ENCODE measurements at regions not wholly inside any gene's neighbourhood (a gene's known extent, or its start where the extent isn't known, plus 50 kb on each side); places are given as distances from the start of the nearest gene placed in this dataset.

GRCh38 chr5:167348251-167348926 lies 943.1 kb upstream of the WWC1 start:
- TF ChIP-seq CTCF (IDR thresholded peaks at IDR 0.05; ENCODE audit: extremely low read depth, missing control alignments): no peak
- no peak for DNase-seq (ENCODE audit: low spot score)

- no peak for DNase-seq (ENCODE audit: low spot score)
- no peak for TF ChIP-seq CTCF (IDR thresholded peaks at IDR 0.05; ENCODE audit: extremely low read depth, missing control alignments)
Observed at GRCh38 chr5:167348980-167349379, 942.5 kb upstream of the WWC1 start.

DNA sequence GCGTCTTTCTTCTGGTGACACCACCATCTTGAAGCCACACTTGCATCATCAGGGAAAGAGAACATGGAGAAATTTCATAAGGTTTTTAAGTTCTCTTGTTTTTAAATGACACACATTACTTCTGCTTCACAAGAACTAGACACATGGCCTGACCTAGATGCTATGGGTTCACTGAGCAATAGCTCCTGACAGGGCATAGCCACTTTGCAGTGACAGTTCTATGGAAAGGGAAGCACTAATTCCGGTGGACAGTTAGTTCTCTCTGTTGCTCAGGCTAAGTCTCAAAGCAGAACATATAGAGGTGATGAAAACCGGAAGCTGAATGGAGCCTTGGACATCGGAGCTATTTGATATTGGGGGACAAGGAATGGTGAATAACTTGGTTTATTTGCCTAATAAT lies 940.1 kb upstream of the WWC1 start:
- TF ChIP-seq CTCF (IDR thresholded peaks at IDR 0.05; ENCODE audit: extremely low read depth, missing control alignments): no peak
- DNase-seq (ENCODE audit: low spot score): no peak

GRCh38 chr5:167352801-167353200 lies 938.6 kb upstream of the WWC1 start:
- TF ChIP-seq CTCF (IDR thresholded peaks at IDR 0.05; ENCODE audit: extremely low read depth, missing control alignments): no peak
- DNase-seq (ENCODE audit: low spot score): no peak

DNA sequence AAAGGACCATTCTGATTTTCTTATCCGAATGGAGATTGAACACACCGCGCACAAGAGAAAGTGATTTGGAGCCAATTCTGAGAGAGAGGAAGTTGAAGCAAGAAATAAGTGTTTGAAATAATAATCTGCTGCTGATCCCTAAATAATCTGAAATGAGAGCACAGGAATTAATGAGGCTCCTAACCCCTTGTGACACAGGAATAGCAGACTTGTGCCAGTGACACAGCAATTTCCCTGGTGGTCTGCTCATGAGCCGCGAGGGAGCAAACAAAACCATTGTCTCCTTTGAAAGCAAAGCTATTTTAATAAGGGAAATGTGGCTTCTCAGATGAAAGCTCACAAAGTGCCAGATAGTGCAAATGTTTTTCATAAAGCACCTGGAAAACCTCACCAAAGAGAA lies 936.1 kb upstream of the WWC1 start:
- DNase-seq (ENCODE audit: low spot score): no peak
- TF ChIP-seq CTCF (IDR thresholded peaks at IDR 0.05; ENCODE audit: extremely low read depth, missing control alignments): no peak

DNA sequence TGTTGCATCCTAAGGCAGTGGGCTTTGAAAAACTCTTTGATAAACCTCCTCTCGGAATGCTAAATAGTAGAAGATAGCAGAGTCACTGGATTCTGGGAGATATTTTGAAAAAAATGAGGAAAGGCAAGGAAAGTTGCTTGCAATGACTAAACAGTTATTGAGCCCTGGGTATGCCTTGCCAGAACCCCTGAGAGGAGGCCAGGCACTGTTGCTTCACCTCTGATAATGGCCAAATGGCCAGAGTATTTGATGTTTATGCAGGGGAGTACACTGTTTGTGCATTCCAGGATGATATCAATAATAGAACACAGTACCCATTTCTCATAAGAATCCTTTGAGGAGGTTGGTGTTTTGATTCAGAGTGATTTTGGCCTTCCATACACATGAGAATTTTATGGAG lies 935.1 kb upstream of the WWC1 start:
- TF ChIP-seq CTCF (IDR thresholded peaks at IDR 0.05; ENCODE audit: extremely low read depth, missing control alignments): no peak
- DNase-seq (ENCODE audit: low spot score): no peak

GRCh38 chr5:167358868-167359492 lies 932.5 kb upstream of the WWC1 start:
- no peak for TF ChIP-seq CTCF (IDR thresholded peaks at IDR 0.05; ENCODE audit: extremely low read depth, missing control alignments)
- no peak for DNase-seq (ENCODE audit: low spot score)
